ENCODE measurements at regions not wholly inside any gene's neighbourhood (a gene's known extent, or its start where the extent isn't known, plus 50 kb on each side); places are given as distances from the start of the nearest gene placed in this dataset.

- peak; percentile 3 for DNase-seq (ENCODE audit: low read depth)
Observed at GRCh38 chr3:78003090-78003489, 963.2 kb downstream of the ROBO2 start.

- no peak for DNase-seq (ENCODE audit: low read depth)
Observed at GRCh38 chr3:78004571-78004970, 964.7 kb downstream of the ROBO2 start.

DNA sequence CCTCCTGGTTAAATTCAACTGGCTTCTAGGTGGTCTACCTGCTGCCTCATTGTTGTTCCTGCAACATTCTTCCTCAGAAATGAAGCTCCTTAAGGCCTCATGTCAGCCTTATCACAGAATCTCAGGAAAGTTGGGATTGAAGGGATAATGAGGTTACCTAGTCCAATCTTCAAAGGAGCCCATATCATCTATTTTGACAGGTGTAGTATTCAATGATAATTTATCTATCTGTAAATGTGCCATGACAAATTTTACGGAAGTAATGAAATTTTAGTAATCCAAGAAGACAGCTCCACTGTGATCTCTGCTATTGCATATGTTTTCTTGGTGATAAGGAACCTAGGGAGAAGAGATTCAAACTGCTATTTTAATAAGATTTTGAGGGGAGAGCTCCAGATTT, 973.8 kb downstream of the ROBO2 start:
- no peak for DNase-seq (ENCODE audit: low read depth)

DNA sequence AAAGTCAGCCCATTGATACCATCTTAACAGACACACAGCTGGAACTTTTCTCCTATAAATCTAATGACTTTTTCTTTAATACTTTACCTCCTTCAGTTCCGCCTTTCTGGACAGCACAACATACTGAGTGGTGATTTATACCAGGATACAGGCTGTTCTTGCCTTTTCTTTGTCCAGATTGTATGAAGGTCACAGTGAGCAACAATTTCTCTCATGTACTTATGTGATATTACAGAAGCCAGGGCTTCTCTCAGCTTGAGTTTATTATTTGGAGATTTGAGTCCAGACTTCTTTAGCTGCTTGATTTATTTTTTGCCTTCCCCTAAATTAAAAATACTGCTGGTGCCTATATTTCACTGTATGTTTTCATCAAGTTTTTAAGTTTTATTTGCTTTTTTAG, 976.0 kb downstream of the ROBO2 start:
- no peak for DNase-seq (ENCODE audit: low read depth)

- no peak for DNase-seq (ENCODE audit: low read depth)
Observed at GRCh38 chr3:78021710-78022109, 981.8 kb downstream of the ROBO2 start.

DNA sequence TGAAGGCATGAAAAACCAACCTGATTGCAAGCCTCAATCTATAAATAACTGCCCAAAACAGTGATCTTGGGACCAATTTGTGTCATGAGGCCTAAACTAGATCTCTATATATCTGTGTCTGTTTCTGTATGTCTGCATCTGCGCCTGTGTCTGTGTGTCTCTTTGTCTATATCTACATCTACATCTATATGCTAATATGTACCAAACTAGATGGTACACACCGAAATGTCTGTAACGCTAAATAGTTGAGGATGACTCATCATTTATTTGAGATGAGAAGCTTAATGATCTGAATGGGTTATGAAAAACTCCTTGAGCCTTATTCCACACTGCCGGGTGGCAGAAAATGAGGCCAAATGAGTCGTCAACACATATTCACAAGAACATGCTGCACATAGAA, 982.3 kb downstream of the ROBO2 start:
- no peak for DNase-seq (ENCODE audit: low read depth)

DNA sequence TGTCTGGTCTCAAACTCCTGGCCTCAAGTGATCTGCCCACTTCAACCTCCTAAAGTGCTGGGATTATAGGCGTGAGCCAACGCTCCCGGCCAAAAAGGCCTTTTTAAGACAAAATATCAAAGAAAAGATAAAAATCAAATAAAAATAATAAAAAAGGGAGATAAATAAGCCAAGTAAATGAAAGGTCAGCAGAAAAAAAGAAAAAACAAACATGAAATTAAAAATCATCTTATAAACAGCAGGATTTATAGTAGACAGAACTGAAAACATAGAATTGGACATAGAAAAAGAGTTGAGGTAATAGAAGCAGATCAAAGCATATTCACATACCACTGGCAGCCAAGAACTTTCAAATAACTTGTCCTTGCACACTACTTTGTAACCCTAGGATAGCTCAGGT, 983.4 kb downstream of the ROBO2 start:
- no peak for DNase-seq (ENCODE audit: low read depth)

- DNase-seq (ENCODE audit: low read depth): no peak
Observed at GRCh38 chr3:78025916-78026315, 986.0 kb downstream of the ROBO2 start.

DNA sequence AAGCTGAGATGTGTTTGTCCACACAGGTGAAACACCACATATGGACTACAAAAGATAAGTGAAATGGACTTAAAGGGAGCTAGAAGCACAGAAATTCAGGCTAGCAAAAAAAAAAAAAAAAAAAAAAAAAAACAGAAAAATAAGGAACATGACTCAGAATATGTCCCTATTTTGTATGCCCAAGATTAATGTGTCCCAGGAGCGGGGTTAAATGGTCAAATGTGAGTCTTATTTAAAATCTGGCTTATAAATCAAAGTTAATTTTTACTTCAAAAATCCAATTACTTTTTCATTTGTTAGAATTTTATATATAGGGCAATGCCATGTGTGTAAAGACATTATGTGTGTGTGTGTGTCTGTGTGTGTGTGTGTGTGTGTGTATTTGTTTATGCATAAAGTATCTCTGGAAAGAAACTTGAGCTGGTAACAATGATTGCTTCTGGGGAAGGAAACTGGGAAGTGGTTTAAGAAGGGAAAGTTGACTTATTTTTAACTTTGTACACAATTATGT, 986.5 kb downstream of the ROBO2 start:
- no peak for DNase-seq (ENCODE audit: low read depth)

- no peak for DNase-seq (ENCODE audit: low read depth)
Observed at GRCh38 chr3:78029775-78030174, 989.9 kb downstream of the ROBO2 start.

DNA sequence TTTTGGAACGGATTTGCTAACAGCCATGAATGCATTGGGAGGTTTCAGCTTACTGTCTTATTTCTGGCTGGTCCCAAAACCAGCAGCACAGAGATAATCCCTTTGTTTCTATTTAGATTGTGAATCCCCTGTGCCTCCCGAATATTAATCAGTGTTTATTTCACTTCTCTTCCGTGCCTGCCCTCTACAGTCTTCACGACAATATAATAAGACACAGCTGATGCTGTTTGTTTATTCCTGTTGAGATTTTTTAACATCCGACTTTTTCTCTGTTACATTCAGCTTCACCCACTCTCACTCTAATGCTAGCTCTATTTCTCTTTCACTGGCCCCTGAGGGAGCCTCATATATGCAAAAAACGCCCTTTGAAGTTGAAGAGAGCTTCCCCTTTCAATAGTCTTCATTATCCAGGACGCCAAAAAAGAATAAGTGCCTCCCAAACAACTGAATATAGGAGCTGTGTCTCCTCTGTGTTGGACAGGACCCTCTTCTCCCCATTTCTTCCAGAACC, 995.3 kb downstream of the ROBO2 start:
- no peak for DNase-seq (ENCODE audit: low read depth)

- DNase-seq (ENCODE audit: low read depth): no peak
Observed at GRCh38 chr3:78041486-78041885, 1001.6 kb downstream of the ROBO2 start.

DNA sequence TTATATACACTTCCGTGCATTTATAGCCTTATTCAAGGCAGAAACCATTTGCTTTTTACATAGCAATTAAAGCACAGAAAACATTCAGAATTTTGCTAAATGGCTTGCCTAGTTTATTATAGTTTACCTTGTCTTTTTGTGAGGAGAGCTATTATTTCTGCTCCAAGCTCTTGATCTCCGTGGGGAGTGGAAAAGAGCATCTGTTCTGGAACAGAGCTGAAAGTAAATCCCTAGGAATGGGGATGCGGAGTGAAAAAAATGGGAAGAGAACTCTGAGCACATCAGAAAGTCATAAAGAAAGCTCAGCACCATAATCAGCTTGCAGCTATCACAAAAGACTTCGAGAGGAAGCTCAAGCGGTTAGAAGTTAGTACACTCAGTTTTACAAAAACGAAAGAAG, 1006.7 kb downstream of the ROBO2 start:
- DNase-seq (ENCODE audit: low read depth): no peak

DNA sequence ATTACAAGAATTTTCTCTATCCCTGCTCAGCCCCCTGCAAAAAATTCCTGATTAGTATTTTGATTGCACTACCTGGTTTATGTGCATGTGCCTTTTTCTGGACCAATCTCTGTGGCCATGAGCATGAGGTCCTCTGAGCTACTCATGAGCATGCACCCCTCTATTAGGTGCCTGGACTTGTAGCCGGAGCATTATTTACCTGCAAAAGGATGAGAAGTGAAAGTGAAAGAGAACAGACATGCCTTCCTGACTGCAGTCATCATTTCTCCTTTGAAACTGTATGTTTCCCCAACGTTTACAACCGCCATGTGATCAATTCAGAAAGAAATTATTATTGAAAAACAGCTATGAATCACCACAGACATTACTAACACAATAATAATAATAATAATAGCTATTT, 1008.8 kb downstream of the ROBO2 start:
- DNase-seq (ENCODE audit: low read depth): no peak

GRCh38 chr3:78049521-78049920, 1009.6 kb downstream of the ROBO2 start:
- no peak for DNase-seq (ENCODE audit: low read depth)

DNA sequence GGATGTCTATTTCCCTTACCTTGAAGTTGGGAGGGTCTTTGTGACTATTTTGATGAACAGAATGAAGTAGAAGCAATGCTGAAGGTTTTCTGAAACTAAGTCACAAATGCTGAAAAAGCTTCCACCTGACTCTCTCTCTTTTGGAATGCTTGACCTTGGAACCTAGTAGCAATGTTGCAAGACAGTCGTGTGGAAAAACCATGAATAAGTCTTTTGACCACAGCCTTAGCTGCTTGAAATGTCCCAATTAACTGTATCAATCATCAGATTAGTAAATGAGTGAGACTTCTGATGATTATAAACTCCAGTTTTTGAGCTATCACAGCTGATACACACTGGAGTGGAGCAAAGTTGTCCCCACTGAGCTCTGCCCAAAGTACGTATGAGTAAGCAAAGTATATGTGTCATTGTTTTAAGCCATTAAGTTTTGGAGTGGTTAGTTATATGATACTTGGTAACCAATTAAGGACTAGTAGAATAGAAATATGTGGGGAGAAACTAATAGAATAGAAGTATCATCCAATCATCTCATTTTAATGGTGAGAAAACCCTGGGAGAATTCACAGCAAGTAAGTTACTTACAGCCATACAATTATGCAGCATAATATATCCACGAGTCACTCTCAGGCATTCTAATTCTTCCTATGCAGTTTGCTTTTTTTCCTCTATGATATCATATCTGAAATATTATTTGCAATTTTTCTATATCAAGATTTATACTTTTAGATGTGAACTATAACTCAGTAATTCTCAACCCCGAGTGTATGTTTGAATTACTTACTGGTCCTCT, 1010.6 kb downstream of the ROBO2 start:
- peak; percentile 7 for DNase-seq (ENCODE audit: low read depth)

DNA sequence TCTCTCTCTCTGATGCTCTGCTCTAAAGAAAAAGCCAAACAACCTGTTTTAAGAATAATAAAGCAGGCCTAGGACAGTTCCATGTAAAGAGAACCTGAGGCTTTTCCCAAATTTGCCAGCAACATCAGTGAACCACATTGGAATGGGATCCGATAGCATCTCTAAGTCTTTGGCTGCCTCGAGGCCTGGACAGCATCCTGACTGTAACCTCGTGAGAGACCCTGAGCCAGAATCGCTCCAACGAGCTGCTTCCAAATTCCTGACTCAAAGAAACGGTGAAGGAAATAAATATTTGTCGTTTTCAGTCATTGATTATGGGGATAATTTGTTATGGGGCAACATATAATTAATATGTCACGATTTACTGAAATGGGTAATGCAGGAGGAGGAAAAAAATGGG, 1012.8 kb downstream of the ROBO2 start:
- no peak for DNase-seq (ENCODE audit: low read depth)

- DNase-seq (ENCODE audit: low read depth): no peak
Observed at GRCh38 chr3:78066287-78066686, 1026.4 kb downstream of the ROBO2 start.

DNA sequence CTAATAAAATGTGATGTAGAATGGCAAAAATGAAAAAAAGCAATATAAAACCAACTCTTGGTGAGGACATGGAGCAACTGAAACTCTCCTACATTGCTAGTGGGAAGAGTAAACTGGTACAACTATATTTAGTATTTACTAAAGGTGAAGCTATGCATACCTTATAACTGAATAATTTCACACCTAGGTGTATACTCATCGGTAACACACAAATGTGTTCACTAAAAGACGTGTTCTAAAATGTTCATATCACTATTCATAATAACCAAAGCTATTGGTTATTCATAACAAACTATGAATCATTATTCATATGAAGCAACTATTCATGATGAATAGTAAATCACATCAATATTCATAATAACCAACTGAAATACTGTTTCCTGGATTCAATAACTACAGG, 1030.3 kb downstream of the ROBO2 start:
- no peak for DNase-seq (ENCODE audit: low read depth)

GRCh38 chr3:78076379-78076778, 1036.5 kb downstream of the ROBO2 start:
- no peak for DNase-seq (ENCODE audit: low read depth)

DNA sequence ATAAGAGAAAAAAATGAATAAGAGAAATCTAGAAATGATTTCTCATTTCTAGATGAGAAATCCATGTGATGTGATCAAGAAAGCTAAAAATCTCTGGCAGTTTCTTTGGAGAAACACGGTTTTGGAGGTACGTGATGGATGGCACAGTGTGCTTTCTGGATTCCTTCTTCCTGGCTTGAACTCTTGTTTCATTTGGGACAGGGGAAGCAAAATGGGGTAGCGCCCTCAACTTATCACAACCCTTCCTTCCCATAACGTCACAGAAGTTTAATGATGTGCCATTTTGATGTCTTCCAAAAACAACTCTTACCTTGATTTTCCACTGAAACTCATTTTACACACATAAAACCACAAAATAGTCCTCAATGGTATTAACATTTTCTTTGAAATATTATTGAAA, 1037.3 kb downstream of the ROBO2 start:
- DNase-seq (ENCODE audit: low read depth): no peak

GRCh38 chr3:78077842-78078241, 1037.9 kb downstream of the ROBO2 start:
- no peak for DNase-seq (ENCODE audit: low read depth)

GRCh38 chr3:78079514-78079913, 1039.6 kb downstream of the ROBO2 start:
- DNase-seq (ENCODE audit: low read depth): no peak

DNA sequence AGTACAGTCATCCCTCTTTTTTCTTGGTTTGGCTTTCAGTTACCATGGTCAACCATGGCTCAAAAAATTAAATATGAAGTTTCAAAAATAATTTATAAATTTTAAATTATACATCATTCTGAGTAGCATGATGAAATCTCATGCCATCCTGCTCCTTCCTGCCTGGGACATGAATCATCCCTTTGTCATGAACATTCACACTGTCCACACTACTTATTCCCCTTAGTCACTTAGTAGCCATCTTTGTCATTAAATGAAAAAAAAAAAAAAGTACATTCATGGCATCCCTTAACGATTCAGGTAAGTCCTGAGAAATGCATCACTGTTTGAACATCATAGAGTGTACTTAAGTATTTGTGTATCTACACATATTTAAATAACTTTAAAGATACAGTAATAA, 1046.3 kb downstream of the ROBO2 start:
- DNase-seq (ENCODE audit: low read depth): peak; percentile 55

Measured in EH (cell line).